NCI-H774 (cell line): ENCODE measurements at regions not wholly inside any gene's neighbourhood (a gene's known extent, or its start where the extent isn't known, plus 50 kb on each side); places are given as distances from the start of the nearest gene placed in this dataset.

Source experiments
- DNase-seq: peaks from one replicate; lab custom pipeline; 2025; lab: John Stamatoyannopoulos, UW

DNA sequence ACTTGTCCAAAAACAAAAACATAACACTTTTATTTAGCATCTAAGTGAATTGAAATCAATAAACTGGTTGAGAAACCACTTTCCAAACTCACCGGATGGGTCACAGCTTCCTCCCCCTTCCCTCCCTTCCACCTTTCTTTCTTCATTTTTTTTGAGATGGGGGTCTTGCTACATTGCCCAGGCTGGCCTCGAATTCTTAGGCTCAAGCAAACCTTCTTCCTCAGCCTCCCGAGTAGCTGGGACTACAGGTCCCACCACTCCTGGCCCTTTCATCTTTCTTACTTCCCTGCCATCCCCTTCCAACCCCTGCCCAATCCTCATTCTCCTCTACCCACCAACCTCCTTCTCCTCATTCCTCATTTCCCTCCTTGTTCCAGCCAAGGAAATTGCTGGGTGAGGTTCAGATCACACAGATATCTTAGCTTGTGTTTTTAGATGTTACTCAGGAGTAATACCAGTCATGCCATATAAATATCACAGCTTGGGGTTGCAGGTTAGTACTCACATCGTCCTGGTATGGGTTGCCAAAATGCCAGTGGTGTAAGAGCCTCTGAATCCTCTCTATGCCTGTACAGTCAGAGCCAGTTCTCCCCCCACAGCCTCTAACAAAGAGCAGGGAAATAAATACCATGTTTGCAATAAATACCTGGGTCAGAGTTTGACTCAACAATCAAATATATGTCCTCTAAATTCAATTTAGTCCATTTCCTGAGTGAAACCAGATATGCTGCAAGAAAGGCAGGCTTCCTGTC, 132.7 kb upstream of the NDUFV2 start:
- DNase-seq, result no peak

DNA sequence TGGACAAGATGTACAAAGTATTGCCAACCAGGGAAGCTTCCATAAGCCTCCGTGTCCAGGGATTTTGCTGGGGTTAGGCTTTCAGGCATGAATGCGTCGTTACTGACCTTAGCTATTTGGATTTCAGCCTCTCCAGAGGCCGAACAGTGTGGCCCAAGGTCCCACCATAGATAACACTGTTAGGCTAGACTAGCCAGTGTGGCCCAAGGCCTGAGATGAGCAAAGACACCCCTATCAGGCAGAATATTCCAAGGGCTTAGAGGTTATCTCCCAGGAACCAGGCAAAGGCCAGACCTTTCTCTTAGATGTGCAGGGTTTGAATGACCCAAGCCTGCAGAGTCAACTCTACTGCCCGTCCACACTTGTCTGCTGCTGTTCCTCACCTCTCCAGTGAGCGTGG, 131.7 kb upstream of the NDUFV2 start:
- DNase-seq, result no peak

DNA sequence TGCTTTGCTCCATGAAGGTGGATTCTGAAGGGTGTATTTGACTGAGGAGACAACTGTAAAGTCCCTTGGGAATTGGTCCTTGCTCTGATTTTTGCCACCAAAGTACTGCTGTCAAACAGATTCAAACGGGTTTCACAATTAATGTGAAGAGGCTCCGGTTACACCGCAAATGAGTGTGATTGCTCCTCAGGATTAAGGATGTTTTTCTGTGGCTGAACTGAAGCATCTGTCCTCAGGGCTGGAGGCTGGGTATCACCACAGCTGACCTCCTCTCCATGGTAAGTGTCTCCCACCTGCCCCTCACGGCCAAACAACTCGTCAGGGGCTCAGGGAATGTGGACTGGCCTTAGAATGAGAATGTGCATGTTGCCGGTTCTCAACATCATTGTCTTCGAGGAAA, 130.4 kb upstream of the NDUFV2 start:
- DNase-seq, result no peak

DNA sequence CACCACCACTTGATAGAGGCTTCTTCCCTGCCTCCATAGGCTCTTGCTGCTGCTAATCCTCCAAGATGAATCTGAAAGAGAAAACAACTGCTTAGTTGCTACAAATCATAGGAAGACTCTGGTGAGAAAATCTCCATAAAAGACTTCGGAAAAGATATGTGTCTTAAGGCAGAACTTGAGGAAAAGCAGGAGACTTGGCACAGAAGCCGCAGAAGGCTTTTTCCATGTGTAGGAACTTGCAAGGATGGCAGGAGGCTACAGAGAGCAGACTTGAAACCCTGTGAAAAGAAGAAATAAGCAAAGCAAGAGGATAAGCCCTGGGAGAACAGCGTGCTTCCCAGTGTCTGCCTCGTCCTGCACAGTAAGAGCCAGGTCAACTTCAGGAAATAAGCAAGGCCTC, 128.2 kb upstream of the NDUFV2 start:
- no peak for DNase-seq

DNA sequence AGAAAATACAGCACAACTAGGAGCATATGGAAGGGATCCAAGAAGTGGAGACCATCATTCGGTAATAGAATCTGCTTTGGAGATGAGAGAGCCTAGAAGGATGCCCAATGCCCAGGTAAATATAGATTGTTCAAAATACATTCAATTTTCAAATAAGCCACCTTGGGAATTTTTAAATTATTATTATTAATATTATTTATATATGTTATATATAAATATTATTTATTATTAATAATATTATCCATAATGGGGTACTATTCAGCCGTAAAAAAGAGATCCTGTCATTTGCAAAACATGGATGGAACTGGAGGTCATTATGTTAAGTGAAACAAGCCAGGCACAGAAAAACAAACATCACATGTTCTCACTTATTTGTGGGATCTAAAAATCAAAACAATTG, 127.8 kb upstream of the NDUFV2 start:
- DNase-seq, result no peak

DNA sequence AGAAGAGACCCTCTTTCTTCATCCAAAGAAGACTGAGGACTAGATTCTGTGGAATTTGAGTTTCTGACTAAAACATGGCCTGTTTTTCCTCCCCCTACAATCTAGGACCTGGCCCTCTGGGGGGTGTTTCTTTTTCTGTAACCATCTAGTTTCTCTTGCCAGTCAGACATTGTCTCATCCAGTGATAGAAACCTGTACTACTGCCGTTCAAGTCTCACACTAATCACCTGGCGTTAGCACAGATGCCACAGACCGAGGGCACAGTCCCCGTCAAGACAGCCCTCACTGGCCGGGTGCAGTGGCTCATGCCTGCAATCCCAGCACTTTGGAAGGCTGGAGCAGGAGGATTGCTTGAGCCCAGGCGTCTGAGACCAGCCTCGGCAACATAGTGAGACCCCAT, 126.9 kb upstream of the NDUFV2 start:
- DNase-seq, result no peak

DNA sequence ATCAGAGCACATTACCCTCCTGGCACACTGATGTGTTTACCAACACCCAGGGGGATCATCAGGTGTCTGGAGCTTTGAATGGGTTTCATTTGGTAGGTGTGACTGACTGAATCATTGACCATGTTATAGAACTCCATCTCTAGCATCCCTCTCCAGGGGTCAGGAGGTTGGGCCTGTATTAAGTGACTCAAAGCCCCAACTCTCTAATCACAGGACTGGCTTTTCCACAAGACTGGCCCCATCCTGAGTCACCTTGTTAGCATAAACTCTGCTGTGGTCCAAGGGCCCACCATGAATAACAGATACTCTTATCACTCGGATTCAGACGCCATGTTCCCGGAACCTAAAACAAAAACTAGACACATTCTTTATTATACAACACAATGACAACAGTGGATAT, 125.9 kb upstream of the NDUFV2 start:
- no peak for DNase-seq

DNA sequence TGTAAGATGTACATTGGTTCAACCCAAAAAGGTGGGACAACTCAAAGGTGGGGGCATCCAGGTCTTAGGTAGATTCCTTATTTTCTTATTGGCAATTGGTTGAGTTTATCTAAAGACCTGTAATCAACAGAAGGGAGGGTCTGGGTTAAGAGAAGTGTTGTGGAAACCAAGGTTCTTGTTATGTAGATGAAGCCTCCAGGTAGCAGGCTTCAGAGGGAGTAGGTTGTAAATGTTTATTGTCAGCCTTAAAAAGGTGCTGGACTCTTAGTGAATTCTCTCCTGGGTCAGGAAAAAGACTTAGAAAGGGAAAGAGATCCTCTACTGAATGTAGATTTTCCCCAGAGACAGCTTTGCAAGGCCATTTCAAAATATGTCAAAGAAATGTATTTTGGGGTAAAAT, 125.3 kb upstream of the NDUFV2 start:
- DNase-seq, result no peak

DNA sequence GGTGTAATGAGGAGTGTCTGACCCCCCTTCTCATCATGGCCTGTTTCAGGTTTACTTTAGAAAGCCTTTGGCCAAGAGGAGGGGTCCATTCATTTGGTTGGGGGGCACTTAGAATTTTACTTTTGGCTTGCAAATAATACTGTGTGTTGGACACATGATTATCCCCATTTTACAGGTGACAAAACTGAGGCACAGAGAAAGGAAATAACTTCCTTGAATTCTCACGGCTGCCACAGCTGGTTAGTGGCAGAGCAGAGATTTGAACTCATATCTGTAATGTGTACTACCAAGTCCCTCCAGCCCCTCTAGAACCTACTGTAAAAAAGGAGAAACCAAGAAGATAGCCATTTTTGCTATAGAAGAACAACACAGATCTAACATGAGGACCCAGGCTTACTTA, 124.8 kb upstream of the NDUFV2 start:
- DNase-seq, result no peak

DNA sequence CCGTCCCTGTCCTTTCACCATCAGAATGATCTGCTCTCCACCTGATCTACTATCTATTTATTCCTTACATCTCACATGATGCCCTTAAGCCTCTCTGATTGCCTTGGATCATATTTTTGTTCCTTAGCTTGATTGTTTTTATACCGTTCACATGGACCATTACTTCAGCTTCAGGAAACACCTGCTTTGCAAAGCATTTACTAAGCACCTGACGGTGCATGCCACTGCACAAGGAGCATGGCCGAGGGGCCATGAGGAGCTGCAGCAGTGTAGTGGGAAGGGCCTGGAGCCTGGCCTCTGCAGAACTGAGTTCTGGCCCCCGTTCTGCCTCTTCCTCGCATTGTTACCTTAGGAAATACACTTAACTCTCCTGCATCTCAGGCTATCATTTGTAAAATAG, 124.1 kb upstream of the NDUFV2 start:
- DNase-seq, result no peak

DNA sequence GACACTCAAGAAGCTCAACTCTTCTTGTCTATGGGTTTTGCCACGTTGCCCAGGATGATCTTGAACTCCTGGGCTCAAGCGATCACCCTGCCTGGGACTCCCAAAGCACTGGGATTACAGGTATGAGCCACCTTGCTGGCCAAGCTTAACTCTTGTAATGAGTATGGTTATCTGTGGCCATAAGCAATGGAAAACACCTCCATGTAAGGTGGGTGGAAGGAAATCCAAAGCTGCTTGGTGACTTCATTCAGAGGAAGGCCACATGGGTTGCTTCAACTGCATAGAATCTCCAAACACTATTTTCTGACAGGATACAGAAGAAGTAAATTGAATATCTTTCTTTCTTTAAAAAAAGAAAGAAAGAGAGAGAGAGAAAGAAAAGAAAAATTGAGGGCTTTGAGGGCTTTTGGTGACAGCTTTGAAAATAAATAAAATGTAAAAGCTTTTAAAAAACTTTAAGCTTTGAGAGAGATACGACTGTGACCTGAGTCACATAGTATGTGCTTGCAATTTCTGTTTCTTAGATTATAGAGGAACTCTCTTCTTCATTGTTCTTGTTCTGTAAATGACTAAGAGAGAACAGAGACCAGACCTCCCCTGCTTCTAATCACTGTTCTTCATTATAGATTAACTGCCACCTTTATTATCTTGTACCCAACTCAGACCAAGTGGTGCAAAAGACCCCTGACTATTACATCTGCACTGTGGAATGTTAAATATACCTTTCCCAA, 123.1 kb upstream of the NDUFV2 start:
- DNase-seq, result no peak

DNA sequence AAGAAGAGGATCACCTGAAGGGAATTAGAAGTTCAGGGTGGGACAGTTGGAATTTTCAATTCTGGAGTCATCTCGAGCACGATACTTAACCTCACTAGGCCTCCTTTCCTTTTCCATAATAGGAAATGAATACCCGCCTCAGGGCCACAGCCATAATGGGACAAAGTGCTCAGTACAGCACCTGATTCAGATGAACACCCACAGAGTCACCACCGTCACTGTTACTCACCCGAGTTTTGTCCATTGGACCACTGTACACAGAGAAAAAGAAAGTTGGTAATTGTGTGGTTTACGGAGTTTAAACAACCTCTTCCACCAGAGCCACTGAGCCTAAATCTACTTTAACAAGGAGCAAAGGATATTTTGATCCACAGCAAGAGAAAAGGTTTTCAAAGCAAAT, 122.0 kb upstream of the NDUFV2 start:
- no peak for DNase-seq

DNA sequence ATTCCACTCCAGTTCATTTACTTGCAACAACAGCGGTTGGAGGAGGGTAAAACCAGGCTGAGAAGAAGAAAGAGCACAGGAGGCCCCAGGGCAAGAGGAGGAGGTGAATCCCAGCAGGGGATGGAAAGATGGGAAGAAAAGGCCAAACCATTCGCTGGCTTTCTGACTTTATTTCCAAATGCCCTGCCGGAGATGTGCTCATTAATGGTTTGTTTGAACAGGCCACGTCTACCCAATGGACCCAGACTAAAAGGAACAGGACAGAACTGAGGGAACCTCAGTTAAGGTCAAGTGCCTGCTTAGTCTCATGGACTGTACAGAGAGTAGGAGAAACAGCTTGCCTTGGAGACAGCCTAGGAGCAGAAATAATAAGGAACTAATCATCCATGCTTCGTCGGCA, 121.6 kb upstream of the NDUFV2 start:
- DNase-seq, result no peak

DNA sequence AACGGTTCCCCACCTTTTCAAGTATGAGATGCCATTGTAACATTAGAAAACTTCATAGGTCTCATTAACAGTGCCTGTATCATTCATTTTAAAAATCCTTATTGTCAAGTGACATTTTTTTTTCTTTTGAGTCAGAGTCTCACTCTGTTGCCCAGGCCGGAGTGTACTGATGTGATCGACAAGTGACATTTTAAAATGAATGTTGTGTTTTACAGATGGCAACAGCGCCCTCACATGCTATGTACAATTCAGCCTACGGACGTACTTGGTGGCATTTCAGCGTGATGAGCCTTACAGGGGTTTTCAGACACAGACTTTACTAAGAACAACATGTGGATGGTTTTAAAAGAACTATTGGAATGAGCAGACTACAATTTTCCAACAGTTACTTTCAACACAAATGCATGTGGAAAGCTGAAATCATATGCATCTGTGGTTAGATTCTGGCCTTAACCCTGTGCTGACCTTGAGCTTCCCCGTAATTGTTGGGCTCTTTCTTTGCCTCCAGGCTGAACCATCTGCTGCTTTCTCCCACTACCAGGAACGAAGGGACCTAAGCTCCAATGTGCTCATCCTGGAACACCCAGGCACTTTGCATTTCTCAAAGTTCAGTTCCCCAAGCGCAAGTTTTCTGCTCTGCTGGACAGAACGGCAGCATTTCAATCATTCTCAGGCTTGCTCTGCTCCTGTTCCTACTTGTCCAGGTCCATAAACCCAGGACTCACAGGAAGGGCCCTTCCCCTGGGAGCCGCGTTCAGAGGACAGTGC, 119.9 kb upstream of the NDUFV2 start:
- no peak for DNase-seq

DNA sequence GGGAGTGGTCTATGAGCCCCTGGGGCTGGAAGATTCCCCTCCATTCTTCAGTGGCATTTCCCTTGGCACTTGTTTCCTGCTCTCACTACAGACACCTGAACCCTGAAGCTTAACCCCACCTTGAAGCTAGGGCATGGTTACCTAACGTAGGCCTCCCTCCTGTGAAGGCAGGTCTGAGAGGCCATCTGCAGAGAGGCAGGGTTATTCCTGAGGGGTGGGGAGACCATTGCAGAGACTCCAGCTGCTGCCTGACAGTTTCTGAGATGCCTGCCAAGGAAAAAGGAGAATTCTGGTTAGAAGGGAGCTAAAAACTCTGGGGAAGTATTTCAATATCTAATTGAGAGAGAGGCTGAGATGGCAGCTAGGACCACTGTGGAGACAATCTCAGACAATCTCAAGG, 119.3 kb upstream of the NDUFV2 start:
- no peak for DNase-seq

DNA sequence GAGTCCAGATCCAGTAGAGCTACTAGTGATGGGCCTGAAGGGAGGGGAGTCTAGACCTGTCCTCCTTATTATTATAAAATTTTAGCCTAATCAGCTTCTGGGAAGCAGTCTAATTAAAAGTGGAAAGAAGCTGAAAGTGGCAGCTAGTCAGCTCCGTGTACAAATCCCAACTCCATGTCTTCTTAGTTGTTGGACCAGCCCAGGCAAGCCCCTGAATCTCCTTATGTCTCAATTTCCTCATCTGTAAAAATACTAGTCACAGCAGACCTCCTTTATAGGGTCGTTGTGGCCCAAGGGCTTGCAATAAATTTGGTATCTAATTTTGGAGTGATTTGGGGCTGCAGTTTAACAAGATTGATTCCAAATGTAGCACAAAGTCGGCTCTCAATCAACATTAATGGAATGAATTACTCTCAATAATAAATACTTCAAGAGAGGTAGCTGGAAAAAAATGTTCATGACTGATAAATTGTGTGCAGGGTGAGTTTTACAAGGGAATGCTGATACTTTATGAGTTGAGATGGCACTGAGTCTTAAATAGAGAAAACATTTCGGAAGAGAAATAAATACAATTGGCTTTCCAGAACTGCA, 118.3 kb upstream of the NDUFV2 start:
- DNase-seq, result no peak

DNA sequence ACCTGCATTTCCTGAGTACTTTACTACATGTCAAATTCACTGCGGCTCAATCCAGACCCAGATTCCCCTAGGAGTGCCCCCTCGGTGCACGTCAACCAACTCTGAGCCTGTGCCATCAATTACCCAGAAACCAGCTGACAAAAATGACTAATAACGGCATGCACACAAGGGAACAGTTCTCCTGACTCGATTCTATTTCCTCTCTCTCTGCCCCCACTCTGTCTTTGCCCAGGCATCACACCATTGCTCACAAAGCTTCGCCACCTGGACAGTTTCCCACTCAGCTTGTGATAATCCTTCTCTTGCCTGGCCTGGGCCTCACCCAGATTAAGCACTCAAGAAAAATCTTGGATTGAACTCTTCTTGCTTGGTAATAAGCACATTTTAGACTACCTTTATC, 115.3 kb upstream of the NDUFV2 start:
- no peak for DNase-seq

DNA sequence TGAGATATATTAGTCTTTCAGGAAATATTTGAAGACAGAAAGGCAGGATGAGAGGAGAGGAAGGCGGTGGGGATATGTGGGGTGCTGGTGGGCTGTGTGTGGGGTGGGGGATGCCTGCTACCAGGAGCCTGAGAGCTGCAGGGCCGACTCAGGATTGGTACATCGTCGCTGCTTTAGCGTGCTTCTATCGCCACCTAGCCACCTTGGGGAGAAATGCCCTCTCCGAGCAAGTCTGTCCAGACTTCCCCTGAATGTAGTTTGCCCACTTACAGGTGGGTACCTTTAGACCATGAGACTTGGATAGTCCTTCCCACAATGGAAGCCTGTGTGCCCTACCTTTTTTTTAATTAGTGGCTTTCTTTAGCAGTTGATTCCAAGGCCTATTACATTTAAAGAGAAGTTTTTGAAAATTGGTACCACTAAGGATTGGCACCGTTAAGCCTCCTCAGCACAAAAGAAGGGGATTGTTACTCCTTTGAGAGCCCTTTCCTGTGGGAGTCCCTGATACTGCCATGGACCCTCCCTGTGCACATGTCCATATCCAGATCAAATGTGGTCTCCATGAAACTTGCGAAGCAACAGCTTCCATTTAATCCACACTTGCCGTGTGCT, 114.1 kb upstream of the NDUFV2 start:
- peak; percentile 13 for DNase-seq

DNA sequence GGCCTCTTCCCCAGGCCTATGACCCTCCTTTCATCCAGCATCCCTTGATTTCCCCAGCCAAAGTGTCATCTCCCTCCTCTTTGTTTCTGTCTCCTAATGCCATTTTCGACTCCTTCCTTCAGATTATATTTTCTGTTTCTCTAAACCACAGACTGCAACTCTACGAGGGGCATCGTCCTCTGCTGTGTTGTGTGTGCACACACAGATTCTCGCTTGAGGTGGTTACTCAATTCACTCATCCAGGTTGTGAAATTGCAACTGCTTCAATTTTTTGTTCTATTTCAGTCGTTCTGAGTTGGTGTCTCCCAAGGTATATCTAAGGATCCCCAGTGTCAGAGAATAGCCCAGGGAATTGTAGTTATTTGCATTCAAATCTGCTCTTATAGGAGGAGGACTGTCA, 113.5 kb upstream of the NDUFV2 start:
- no peak for DNase-seq

DNA sequence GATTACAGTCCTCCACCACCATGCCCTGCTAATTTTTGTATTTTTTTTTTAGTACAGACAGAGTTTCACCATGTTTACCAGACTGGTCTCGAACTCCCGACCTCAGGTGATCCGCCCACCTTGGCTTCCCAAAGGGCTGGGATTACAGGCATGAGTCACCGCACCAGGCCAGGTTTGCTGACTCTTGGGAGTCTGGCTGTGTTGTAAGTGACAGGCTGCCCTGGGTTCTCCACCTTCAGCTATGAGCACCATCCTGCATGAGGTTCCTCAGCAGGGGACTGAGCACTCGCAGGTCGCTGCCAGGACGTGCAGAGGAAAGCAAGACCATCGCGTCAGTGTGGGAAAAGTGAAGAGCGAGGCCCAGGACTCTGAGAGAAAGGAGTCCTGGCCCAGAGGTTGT, 112.6 kb upstream of the NDUFV2 start:
- DNase-seq, result no peak

DNA sequence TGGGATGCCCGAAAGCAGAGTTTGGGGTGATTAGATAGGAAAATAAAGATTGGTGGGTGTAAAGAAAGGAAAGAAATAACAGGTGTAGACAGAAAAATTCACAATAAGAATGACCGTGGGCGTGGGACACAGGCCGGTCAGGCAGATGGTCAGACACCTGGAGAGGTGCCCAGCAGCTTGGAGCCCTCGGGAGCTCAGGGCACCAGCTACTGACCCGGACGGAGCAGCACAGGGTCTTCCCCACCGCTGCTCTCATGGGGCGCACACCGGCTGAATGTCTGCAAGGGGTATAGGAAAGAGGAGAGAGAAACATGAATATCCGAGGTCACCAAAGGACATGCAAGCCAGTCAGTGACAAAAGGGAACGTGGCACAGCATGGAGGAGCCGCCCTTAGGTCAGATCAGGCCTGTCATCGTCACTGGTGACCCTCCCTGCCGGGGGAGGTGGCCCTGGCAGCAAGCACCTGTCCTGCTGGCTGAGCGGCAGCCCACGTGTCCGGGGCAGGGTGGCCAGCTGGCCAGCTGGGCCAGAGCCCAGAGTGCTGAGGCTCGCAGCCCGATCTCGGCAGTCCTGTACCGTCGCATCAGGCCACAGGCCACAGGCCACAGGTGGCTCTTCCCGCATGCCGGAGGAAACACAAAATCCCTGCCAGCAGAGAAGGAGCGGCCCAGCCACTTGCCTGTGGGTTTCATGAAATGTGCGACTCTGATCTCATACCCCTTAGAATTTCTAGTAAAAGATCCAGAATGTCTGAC, 112.0 kb upstream of the NDUFV2 start:
- DNase-seq, result no peak

DNA sequence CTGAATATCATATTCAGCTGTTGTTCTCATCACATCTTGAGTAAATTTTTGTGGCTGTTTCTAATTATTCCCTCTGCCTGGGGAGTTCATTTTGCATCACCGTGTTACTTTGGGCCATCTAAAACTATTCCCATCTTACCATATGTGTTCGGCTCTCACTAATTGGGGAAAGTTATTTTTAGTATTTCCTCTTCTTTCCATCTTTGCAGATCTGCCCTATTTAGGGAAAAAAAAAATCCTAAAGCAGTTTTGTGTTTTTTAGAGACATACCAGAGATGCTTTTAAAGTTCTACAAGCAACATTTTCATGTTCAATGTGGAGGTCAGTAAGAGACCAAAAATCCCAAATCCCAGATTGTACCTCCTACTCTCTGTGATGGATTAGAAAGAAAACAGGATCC, 111.3 kb upstream of the NDUFV2 start:
- DNase-seq, result no peak
